A549 (cell line): ENCODE measurements at regions not wholly inside any gene's neighbourhood (a gene's known extent, or its start where the extent isn't known, plus 50 kb on each side); places are given as distances from the start of the nearest gene placed in this dataset.

Experiments
- ATAC-seq, 2 experiments: fragments of 200-7000 bp in 1 of 2; fragments of >200 bp in 1 of 2; cut with Nextera tagmentation in 1 of 2; cut with Tn5 transposase in 1 of 2; 3 replicates each; pipeline versions ENCODE4 v1.8.0 to v1.9.1; 2018 to 2020; ENCODE audit warnings: mild to moderate bottlenecking in 1 of 2, moderate library complexity in 1 of 2
- CTCF ChIA-PET: fragments of 300-600 bp; sonication (Branson Sonifier 250); formaldehyde crosslinking; extraction: SDS; loops from one replicate; lab custom pipeline; 2021; ENCODE audit warnings: antibody characterized with exemption, inconsistent platforms; lab: Yijun Ruan, JAX
- POLR2A ChIA-PET: fragments of 350-600 bp; formaldehyde crosslinking; extraction: SDS; loops from one replicate; lab custom pipeline; 2021; ENCODE audit warnings: antibody characterized with exemption, inconsistent platforms; lab: Yijun Ruan, JAX
- DNase-seq, 2 experiments: peaks; one replicate each; pipeline versions ENCODE4 v3.0.0 to v3.0.0-alpha.2; 2011 to 2016; ENCODE audit warnings: low read depth in 1 of 2, low spot score in 1 of 2
- FAIRE-seq: peaks from 2 replicates; lab custom pipeline; 2011; peaks lifted over from hg19 to GRCh38; lab: Jason Lieb, UNC
- H3K27ac ChIP-seq, 2 experiments: fragments of >200 bp; sonication (Bioruptor Twin); formaldehyde crosslinking; 3 replicates each; pipeline ENCODE4 v1.5.1; 2016 to 2017
- H3K4me1 ChIP-seq: fragments of >200 bp; sonication (Bioruptor Twin); formaldehyde crosslinking; 3 replicates; pipeline ENCODE4 v1.6.1; 2016
- H3K4me2 ChIP-seq: fragments of >200 bp; sonication (Bioruptor Twin); formaldehyde crosslinking; 3 replicates; pipeline ENCODE4 v1.6.1; 2016
- H3K4me3 ChIP-seq: fragments of >200 bp; sonication (Bioruptor Twin); formaldehyde crosslinking; 3 replicates; pipeline ENCODE4 v1.5.1; 2016
- H3K9me3 ChIP-seq: fragments of >200 bp; sonication (Bioruptor Twin); formaldehyde crosslinking; 3 replicates; pipeline ENCODE4 v1.6.1; 2016
- CBX8 ChIP-seq: fragments of 200-600 bp; sonication (generic); IDR thresholded peaks from 2 replicates; pipeline ENCODE4 v1.6.1; 2016
- CEBPB ChIP-seq, 2 experiments: fragments of >200 bp in 1 of 2; sonication (Bioruptor Twin) in 1 of 2; formaldehyde crosslinking in 1 of 2; IDR thresholded peaks; 2 replicates each; pipeline ENCODE4 v1.6.1; 2012 to 2016
- EP300 ChIP-seq, 2 experiments: fragments of >200 bp; sonication (Bioruptor Twin); formaldehyde crosslinking; IDR thresholded peaks; 2 replicates in 1 of 2; 3 replicates in 1 of 2; pipeline ENCODE4 v1.6.1; 2016 to 2017
- ESRRA ChIP-seq: fragments of 150-350 bp; IDR thresholded peaks from 2 replicates; pipeline ENCODE4 v1.6.1; 2014; ENCODE audit warnings: mild to moderate bottlenecking, low read length, borderline replicate concordance
- HOXB5 ChIP-seq: fragments of 250-450 bp; sonication (Bioruptor Pico); IDR thresholded peaks from 2 replicates; pipeline ENCODE4 v1.5.0; 2020; ENCODE audit warnings: mild to moderate bottlenecking, moderate library complexity
- KDM5A ChIP-seq: fragments of 200-600 bp; sonication (generic); IDR thresholded peaks from 2 replicates; pipeline ENCODE4 v1.6.1; 2016; ENCODE audit warnings: antibody characterized with exemption, mild to moderate bottlenecking
- MAZ ChIP-seq: fragments of 150-350 bp; IDR thresholded peaks from 2 replicates; pipeline ENCODE4 v1.6.1; 2014; ENCODE audit warnings: antibody characterized with exemption, low read depth, low read length, borderline replicate concordance
- MYC ChIP-seq: IDR thresholded peaks from 2 replicates; pipeline ENCODE4 v1.6.1; 2012; ENCODE audit warnings: mild to moderate bottlenecking, inconsistent platforms, low read length, improper control_type of control experiment, borderline replicate concordance
- NFE2L2 ChIP-seq: fragments of 150-350 bp; conservative IDR thresholded peaks from 2 replicates; pipeline ENCODE4 v1.6.1; 2014; ENCODE audit warnings: low read length
- NPAS2 ChIP-seq: fragments of 250-450 bp; sonication (Bioruptor Pico); IDR thresholded peaks from 2 replicates; pipeline ENCODE4 v1.8.0; 2022; ENCODE audit warnings: mild to moderate bottlenecking, moderate library complexity, borderline replicate concordance
- PHF8 ChIP-seq: fragments of 200-600 bp; sonication (generic); IDR thresholded peaks from 2 replicates; pipeline ENCODE4 v1.6.1; 2016; ENCODE audit warnings: low read depth, mild to moderate bottlenecking, antibody characterized with exemption, moderate library complexity, borderline replicate concordance
- POLR2A ChIP-seq: IDR thresholded peaks from 2 replicates; pipeline ENCODE4 v1.6.1; 2012; ENCODE audit warnings: mild to moderate bottlenecking, low read length
- RAD21 ChIP-seq, 2 experiments: fragments of >200 bp in 1 of 2; sonication (Bioruptor Twin) in 1 of 2; formaldehyde crosslinking in 1 of 2; IDR thresholded peaks in 1 of 2; conservative IDR thresholded peaks in 1 of 2; 2 replicates in 1 of 2; 3 replicates in 1 of 2; pipeline ENCODE4 v1.6.1; 2012 to 2018; ENCODE audit warnings: inconsistent platforms in 1 of 2
- RFX5 ChIP-seq: fragments of 450-650 bp; IDR thresholded peaks from 2 replicates; pipeline ENCODE4 v1.7.1; 2014; ENCODE audit warnings: antibody characterized with exemption, mild to moderate bottlenecking, moderate library complexity
- RNF2 ChIP-seq: fragments of 200-600 bp; sonication (generic); IDR thresholded peaks from 2 replicates; pipeline ENCODE4 v1.6.1; 2016; ENCODE audit warnings: low read depth, mild to moderate bottlenecking, antibody characterized with exemption, moderate library complexity, borderline replicate concordance
- SMC3 ChIP-seq: fragments of >200 bp; sonication (Bioruptor Twin); formaldehyde crosslinking; IDR thresholded peaks from 3 replicates; pipeline ENCODE4 v1.6.1; 2018; ENCODE audit warnings: inconsistent platforms
- SREBF2 ChIP-seq: fragments of 450-650 bp; IDR thresholded peaks from 2 replicates; pipeline ENCODE4 v1.6.1; 2014; ENCODE audit warnings: mild to moderate bottlenecking, moderate library complexity
- ZC3H11A ChIP-seq: fragments of 450-650 bp; IDR thresholded peaks from 2 replicates; pipeline ENCODE4 v1.6.1; 2014; ENCODE audit warnings: antibody characterized with exemption, mild to moderate bottlenecking
- ZFP36 ChIP-seq: fragments of 450-650 bp; IDR thresholded peaks from 2 replicates; pipeline ENCODE4 v1.6.1; 2014; ENCODE audit warnings: borderline replicate concordance; ENCODE audit not compliant: partially characterized antibody
- ZSCAN20 ChIP-seq: fragments of 250-450 bp; sonication (Bioruptor Pico); IDR thresholded peaks from 2 replicates; pipeline ENCODE4 v1.8.0; 2022; ENCODE audit warnings: mild to moderate bottlenecking, moderate library complexity
- WGBS: methylation state at CpG from one replicate; pipeline ENCODE4 v1.1.6; 2017; ENCODE audit errors: missing lambda C conversion rate; 5-methylcytosine and 5-hydroxymethylcytosine counted together
- TF ChIP-seq, protein P1 (sequence below): IDR thresholded peaks from 2 replicates; pipeline ENCODE4 v1.6.1; 2012
- TF ChIP-seq, protein P2 (sequence below): fragments of >200 bp; sonication (Bioruptor Twin); formaldehyde crosslinking; IDR thresholded peaks from 3 replicates; pipeline ENCODE4 v1.6.1; 2016
- TF ChIP-seq, protein P3 (sequence below): fragments of 450-650 bp; IDR thresholded peaks from 2 replicates; pipeline ENCODE4 v1.6.1; 2014; ENCODE audit warnings: antibody characterized with exemption
- TF ChIP-seq, protein P4 (sequence below): IDR thresholded peaks from 2 replicates; pipeline ENCODE4 v1.6.1; 2012
- TF ChIP-seq, protein P5 (sequence below): fragments of 150-350 bp; IDR thresholded peaks from 2 replicates; pipeline ENCODE4 v1.6.1; 2014; ENCODE audit warnings: low read depth, mild to moderate bottlenecking, low read length
- TF ChIP-seq, protein P6 (sequence below): fragments of 250-450 bp; sonication (Bioruptor Pico); IDR thresholded peaks from 2 replicates; pipeline ENCODE4 v1.5.0; 2020; ENCODE audit warnings: low read depth, mild to moderate bottlenecking, moderate library complexity
- TF ChIP-seq, protein P7 (sequence below): fragments of >200 bp; sonication (Bioruptor Twin); formaldehyde crosslinking; IDR thresholded peaks from 3 replicates; pipeline ENCODE4 v1.5.1; 2016

DNA sequence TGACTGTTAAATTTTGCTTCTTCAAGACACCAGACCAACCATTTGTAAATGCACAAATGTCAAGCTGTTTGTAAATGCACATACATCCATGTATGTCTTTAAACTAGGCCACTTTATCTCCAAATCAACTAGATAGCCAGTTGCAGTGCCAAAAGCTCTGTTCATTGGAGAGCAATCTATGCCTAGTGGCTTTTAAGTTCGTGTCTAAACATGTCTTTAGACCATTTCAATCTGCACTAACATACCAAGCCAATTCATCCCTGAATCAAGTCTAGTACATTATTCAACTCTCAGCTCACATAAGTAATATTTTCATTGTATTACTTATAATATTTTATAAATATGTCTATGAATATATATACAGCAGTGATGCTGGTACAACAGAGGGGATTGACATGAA, 985.9 kb downstream of the CDH18 start:
- 0% methylated on average over 1 of the region's 1 CpG for WGBS
- ChIA-PET CTCF (no interaction called here), POLR2A (no interaction called here)
- TF ChIP-seq, protein P1, sequence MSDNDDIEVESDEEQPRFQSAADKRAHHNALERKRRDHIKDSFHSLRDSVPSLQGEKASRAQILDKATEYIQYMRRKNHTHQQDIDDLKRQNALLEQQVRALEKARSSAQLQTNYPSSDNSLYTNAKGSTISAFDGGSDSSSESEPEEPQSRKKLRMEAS = no peak
- no peak for TF ChIP-seq ZSCAN20 (CRISPR knock-in tag)
- TF ChIP-seq RNF2 = no peak
- no peak for TF ChIP-seq RAD21 (conservative IDR thresholded peaks at IDR 0.05 in 1 of 2, IDR thresholded peaks at IDR 0.05 in 1 of 2)
- no peak for TF ChIP-seq SREBF2
- TF ChIP-seq CEBPB (IDR thresholded peaks at IDR 0.05) = no peak
- TF ChIP-seq PHF8 = no peak
- TF ChIP-seq, protein P2, sequence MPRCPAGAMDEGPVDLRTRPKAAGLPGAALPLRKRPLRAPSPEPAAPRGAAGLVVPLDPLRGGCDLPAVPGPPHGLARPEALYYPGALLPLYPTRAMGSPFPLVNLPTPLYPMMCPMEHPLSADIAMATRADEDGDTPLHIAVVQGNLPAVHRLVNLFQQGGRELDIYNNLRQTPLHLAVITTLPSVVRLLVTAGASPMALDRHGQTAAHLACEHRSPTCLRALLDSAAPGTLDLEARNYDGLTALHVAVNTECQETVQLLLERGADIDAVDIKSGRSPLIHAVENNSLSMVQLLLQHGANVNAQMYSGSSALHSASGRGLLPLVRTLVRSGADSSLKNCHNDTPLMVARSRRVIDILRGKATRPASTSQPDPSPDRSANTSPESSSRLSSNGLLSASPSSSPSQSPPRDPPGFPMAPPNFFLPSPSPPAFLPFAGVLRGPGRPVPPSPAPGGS = no peak
- no peak for TF ChIP-seq EP300 (IDR thresholded peaks at IDR 0.05)
- no peak for TF ChIP-seq MYC
- TF ChIP-seq POLR2A = no peak
- DNase-seq (no peak), FAIRE-seq (no peak), ATAC-seq (no peak)
- H3K4me1 ChIP-seq = no peaks in the 10 kb centered on the region
- H3K27ac ChIP-seq = no peak overlapping the region
- H3K4me3 ChIP-seq = no peak overlapping the region
- no peaks in the 10 kb centered on the region for H3K9me3 ChIP-seq
- H3K4me2 ChIP-seq = no peak overlapping the region

DNA sequence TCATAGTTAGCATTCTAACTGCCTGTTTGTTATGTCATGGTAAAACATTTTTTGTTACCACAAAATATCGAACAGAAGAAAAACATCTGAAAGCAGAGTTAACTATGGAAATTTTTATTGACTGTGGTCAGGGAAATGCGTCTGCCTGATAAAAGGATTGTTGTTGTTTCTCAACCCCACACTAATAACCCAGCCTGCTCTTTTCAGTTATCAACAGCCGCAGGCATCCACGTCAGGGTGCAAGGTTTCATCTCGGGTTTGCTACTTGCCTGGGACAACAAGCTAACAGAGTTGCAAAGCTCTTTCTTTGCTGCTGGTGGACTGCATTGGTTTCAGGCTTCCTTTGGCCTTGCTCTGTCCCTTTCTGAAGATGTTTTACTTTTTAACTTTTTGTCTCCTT, 969.2 kb downstream of the CDH18 start:
- H3K27ac ChIP-seq = no peak overlapping the region
- no peaks in the 10 kb centered on the region for H3K9me3 ChIP-seq
- ChIA-PET CTCF (no interaction called here), POLR2A (no interaction called here)
- DNase-seq (no peak), FAIRE-seq (no peak), ATAC-seq (no peak)
- no peaks in the 10 kb centered on the region for H3K4me1 ChIP-seq
- H3K4me2 ChIP-seq = no peak overlapping the region
- H3K4me3 ChIP-seq = no peak overlapping the region
- 9% methylated on average over 5 of the region's 5 CpGs for WGBS
- TF ChIP-seq KDM5A (no peak), ZFP36 (no peak)

DNA sequence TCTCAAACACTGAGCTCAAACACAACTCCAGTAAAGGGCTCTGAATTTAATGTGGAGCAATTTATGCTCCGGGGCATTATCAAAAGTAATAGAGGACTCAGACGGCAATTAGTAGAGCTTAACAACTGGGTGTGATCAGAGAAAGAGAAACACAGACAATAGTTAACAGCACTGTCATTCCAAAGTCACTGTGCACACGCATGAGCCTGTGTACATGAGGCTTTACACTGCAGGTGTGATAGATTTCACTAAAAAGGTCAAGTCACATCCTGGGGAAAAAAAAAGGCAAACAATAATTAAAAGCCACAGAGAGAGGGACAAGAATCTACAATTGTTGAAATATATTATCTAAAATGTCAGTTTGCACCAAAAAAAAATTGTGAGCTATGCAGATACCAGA, 956.5 kb downstream of the CDH18 start:
- WGBS = 9% methylated on average over 3 of the region's 3 CpGs
- POLR2A ChIA-PET = no interaction called here
- H3K4me2 ChIP-seq = no peak overlapping the region
- TF ChIP-seq CBX8 (no peak), PHF8 (no peak), MAZ (no peak), ZC3H11A (no peak), SMC3 (no peak), NFE2L2 (no peak), POLR2A (no peak), NPAS2 (CRISPR knock-in tag) (no peak), HOXB5 (CRISPR knock-in tag) (no peak), RFX5 (no peak), ESRRA (no peak)
- TF ChIP-seq, protein P2 = no peak
- TF ChIP-seq, protein P3, sequence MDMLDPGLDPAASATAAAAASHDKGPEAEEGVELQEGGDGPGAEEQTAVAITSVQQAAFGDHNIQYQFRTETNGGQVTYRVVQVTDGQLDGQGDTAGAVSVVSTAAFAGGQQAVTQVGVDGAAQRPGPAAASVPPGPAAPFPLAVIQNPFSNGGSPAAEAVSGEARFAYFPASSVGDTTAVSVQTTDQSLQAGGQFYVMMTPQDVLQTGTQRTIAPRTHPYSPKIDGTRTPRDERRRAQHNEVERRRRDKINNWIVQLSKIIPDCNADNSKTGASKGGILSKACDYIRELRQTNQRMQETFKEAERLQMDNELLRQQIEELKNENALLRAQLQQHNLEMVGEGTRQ = no peak
- TF ChIP-seq, protein P4, sequence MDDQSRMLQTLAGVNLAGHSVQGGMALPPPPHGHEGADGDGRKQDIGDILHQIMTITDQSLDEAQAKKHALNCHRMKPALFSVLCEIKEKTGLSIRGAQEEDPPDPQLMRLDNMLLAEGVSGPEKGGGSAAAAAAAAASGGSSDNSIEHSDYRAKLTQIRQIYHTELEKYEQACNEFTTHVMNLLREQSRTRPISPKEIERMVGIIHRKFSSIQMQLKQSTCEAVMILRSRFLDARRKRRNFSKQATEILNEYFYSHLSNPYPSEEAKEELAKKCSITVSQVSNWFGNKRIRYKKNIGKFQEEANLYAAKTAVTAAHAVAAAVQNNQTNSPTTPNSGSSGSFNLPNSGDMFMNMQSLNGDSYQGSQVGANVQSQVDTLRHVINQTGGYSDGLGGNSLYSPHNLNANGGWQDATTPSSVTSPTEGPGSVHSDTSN = no peak
- TF ChIP-seq, protein P5, sequence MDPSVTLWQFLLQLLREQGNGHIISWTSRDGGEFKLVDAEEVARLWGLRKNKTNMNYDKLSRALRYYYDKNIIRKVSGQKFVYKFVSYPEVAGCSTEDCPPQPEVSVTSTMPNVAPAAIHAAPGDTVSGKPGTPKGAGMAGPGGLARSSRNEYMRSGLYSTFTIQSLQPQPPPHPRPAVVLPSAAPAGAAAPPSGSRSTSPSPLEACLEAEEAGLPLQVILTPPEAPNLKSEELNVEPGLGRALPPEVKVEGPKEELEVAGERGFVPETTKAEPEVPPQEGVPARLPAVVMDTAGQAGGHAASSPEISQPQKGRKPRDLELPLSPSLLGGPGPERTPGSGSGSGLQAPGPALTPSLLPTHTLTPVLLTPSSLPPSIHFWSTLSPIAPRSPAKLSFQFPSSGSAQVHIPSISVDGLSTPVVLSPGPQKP = no peak
- TF ChIP-seq, protein P6, sequence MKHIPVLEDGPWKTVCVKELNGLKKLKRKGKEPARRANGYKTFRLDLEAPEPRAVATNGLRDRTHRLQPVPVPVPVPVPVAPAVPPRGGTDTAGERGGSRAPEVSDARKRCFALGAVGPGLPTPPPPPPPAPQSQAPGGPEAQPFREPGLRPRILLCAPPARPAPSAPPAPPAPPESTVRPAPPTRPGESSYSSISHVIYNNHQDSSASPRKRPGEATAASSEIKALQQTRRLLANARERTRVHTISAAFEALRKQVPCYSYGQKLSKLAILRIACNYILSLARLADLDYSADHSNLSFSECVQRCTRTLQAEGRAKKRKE = no peak
- TF ChIP-seq, protein P7, sequence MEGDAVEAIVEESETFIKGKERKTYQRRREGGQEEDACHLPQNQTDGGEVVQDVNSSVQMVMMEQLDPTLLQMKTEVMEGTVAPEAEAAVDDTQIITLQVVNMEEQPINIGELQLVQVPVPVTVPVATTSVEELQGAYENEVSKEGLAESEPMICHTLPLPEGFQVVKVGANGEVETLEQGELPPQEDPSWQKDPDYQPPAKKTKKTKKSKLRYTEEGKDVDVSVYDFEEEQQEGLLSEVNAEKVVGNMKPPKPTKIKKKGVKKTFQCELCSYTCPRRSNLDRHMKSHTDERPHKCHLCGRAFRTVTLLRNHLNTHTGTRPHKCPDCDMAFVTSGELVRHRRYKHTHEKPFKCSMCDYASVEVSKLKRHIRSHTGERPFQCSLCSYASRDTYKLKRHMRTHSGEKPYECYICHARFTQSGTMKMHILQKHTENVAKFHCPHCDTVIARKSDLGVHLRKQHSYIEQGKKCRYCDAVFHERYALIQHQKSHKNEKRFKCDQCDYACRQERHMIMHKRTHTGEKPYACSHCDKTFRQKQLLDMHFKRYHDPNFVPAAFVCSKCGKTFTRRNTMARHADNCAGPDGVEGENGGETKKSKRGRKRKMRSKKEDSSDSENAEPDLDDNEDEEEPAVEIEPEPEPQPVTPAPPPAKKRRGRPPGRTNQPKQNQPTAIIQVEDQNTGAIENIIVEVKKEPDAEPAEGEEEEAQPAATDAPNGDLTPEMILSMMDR = no peak
- TF ChIP-seq, all 56 proteins: peak for 0
- Histone ChIP-seq H3K9me3 (no peaks in the 10 kb centered on the region), H3K4me3 (no peak overlapping the region), H3K4me1 (no peaks in the 10 kb centered on the region), H3K27ac (no peak overlapping the region)
- CTCF ChIA-PET = no interaction called here
- DNase-seq (no peak), ATAC-seq (no peak), FAIRE-seq (no peak)
